CD4-positive, alpha-beta T cell treated with Interleukin-10 for 1 hour (primary cell): ENCODE measurements at regions not wholly inside any gene's neighbourhood (a gene's known extent, or its start where the extent isn't known, plus 50 kb on each side); places are given as distances from the start of the nearest gene placed in this dataset.
"Not testable (repeated sequence)": the region's sequence is repeated elsewhere in the genome, so short reads cannot be mapped to it uniquely, and the experiment has no call there.

ENCODE experiments used
- DNase-seq: peaks from one replicate; pipeline ENCODE4 v3.0.0-alpha.2; 2020

DNA sequence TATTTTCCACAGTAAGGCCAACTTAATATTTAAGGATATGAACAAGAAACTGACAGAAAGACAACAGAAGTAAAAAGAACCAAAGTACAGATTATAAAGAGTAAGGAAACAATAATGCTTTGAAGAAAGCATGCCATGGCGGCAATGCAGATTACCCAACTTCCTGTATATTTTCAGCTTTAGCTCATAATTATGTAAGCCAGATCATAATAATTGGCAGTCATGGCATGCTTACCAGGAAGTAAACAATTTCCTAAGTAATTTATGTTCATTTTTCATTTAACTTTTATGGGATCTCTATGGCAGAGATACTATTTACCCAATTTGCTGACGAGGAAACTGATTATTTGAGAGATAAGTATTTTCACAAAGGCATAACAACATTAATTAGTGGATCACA is 988.7 kb downstream of the HACE1 start:
- DNase-seq = no peak

- DNase-seq = no peak
Observed at GRCh38 chr6:103862297-103862696, 997.4 kb downstream of the HACE1 start.

GRCh38 chr6:103858003-103858402 is 1001.7 kb downstream of the HACE1 start:
- DNase-seq = no peak

DNA sequence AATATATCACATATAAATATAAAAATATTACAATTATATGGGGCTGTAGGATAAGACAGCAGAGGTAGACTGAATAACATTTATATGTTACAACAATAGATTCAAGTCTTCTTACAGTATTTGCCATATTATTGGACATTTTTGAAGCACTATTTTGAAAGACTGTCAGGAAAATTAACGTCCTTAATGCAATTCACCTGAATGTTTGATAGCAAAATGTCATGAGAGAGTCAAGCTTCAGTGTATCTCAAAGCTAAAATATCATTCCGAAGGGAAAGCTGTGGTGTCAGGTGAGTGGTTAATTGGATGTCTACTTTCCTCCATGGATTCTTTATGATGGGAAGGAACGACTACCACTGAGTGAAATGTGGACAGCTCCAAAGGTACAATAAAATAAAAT is 1004.0 kb downstream of the HACE1 start:
- DNase-seq = no peak

DNA sequence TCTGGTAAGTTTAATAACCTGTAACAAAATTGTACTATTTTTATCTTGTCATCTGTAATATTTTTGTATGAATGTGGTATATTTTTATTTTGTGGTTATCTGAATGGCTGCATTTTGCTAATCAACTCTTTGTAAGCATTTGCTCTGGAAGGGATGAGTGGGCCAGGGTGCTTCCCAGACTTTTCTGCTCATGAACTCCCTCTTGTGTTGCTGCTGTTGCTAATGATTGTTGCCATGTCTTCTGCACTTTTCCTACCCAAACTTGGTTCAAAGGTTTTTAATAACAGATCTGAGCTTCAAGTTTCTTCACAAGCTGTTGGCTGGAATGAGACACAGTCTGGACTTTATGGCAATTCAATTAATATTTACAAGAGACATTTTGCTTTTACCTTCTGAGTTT is 1005.7 kb downstream of the HACE1 start:
- no peak for DNase-seq

GRCh38 chr6:103838457-103838856 is 1021.3 kb downstream of the HACE1 start:
- no peak for DNase-seq

GRCh38 chr6:103826209-103826608 is 1033.5 kb downstream of the HACE1 start:
- DNase-seq = no peak

DNA sequence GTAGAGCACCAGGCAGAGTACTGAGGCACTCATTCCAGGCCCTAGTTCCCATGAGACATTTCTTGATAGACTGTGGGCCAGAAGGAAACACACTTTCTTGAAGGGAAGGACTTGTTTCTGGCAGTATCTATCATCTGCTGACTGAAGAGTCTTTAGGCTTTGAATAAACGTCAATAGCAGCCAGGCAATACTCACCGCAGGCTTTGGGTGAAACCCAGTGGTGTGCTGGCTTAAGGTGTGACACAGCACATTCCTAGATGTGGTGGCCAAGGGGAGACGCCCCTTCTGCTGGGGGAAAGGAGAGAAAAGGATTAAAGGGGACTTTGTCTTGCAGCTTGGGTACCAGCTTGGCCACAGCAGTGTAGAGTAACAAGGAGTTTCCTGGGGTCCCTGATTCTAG is 1039.6 kb downstream of the HACE1 start:
- no peak for DNase-seq

DNA sequence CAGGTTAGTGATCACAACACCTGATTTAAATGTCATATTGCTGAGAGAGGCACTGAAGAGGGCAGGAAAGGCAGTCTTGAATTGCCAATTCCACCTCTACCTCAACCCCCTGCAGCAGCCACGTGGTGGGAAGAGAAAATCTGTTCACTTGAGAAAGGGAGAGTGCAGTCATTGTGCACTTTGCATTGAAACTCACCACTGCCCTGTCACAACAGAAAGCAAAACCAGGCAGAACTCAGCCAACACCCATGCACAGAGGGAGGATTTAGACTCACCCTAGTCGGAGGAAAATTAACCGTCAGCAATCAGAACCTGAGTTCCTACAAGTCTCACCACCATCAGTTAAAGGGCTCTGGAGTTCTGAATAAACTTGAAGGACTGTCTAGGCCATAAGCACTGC is 1040.2 kb downstream of the HACE1 start:
- no peak for DNase-seq

DNA sequence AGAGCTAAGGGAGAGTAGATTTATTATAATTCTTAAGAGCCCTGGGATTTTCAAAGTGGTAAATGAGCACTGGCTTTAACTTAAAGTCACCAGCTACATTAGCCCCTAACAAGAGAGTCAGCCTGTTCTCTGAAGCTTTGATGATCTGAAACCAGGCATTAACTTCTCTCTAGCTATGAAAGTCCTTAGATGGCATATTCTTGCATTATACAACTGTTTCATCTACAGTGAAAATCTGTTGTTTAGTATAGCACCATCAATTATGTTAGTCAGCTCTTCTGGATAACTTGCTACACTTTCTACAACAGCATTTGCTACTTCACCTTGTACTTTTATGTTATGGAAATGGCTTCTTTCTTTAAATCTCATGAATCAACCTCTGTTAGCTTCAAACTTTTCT is 1046.7 kb downstream of the HACE1 start:
- DNase-seq = no peak

DNA sequence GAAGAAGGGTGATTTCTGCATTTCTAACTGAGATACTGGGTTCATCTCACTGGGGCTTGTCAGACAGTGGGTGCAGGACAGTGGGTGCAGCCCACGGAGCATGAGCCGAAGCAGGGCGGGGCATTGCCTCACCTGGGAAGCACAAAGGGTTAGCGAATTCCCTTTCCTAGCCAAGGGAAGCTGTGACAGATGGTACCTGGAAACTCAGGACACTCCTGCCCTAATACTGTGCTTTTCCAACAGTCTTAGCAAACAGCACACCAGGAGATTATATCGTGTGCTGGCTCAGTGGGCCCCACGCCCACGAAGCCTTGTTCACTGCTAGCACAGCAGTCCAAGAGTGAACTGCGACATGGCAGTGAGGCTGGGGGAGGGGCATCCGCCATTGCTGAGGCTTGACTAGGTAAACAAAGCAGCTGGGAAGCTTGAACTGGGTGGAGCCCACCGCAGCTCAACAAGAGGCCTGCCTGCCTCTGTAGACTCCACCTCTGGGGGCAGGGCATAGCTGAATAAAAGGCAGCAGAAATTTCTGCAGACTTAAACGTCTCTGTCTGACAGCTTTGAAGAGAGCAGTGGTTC is 1057.7 kb downstream of the HACE1 start:
- DNase-seq = not testable (repeated sequence)

GRCh38 chr6:103799971-103800670 is 1059.6 kb downstream of the HACE1 start:
- DNase-seq = no peak

DNA sequence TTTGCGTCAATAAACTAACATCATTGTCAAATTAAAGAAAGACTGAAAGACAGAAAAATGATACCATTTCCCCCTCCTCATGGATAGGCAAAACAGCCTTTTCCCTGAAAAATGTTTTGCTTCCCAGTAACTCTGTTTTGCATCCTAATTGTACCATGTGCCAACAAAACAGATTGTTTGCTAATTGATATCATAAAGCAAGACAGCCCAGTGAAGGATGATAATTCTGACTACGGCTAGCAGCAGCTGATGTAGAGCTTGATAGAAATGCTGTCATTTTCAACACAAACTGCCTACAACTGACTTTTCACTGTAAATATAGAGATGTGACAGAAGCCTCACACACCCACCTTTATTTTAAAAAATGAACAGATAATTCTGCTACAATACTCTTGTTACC is 1061.6 kb downstream of the HACE1 start:
- no peak for DNase-seq

DNA sequence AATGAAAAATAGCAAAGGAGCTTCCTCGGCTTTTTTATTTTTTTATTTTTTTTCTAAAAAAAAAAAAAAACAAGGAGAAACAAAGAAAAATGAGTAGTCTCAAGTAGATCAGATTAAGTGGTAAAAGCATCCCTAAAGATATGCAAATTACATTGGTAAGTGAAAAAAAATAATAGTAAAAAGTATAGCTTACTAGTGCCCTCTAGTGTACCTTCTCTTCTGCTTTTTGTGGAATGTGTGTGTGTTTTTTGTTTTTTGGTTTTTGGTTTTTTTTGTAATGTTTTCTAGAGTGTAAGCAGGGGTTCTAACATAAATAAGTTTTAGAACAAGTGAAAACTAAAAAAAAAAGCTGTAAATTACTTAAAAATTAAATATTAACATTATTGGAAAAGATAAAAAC is 1062.0 kb downstream of the HACE1 start:
- DNase-seq = no peak

DNA sequence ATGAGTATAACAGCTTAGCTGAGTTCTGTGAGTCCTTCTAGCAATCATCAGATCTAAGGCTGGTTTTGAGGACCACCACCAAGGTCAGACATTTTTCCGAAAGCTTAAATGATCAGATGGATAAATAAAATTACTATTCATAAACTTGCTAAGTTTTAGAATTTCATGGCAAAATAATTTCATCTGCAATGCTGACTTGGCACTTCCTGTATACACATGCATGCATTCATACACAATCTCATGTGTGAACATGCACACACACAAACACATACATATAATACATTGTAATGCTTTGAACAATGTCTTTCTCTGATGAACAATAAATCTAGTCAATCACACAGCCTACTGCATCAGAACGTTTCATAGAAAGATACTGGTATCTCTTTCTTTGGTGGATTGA is 1068.3 kb downstream of the HACE1 start:
- no peak for DNase-seq

GRCh38 chr6:103784117-103784516 is 1075.6 kb downstream of the HACE1 start:
- no peak for DNase-seq

- no peak for DNase-seq
Observed at GRCh38 chr6:103783329-103783728, 1076.4 kb downstream of the HACE1 start.

DNA sequence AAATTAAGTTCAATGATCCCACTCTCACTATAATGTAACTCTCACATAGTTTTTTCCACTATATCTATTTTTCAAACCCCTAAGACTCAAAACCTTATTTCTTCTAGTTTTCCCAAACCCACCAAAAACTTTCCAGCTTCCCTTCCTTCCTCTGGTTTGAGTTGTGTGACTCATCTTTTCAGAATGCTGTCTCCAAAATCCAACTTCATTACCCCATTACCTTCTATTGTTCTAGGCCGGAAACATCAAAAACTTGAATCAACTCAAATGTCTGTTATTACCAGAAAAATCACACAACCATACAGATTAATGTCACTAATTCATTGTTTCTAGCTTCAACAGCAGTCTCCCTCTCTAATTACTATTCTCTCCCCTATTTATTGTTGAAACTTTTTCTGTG is 1090.3 kb downstream of the HACE1 start:
- DNase-seq = no peak

- DNase-seq = no peak
Observed at GRCh38 chr6:103750603-103751002, 1109.1 kb downstream of the HACE1 start.

DNA sequence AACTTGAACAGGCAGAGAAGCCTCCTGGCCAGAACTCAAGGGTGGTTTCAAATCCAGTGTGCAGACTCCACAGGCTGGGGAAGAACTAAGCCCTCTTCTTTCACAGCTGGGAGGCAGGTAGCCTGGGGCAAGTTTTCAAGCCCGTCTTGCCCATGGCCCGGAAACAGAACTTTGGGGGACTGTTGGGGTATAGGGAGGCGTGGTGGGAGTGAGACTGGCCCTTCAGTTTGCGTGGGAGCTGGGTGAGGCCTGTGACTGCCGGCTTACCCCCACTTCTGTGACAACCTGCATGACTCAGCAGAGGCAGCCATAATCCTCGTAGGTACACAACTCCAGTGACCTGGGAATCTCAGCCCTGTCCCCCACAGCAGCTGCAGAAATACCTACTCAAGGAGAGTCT is 1125.7 kb downstream of the HACE1 start:
- DNase-seq = no peak

DNA sequence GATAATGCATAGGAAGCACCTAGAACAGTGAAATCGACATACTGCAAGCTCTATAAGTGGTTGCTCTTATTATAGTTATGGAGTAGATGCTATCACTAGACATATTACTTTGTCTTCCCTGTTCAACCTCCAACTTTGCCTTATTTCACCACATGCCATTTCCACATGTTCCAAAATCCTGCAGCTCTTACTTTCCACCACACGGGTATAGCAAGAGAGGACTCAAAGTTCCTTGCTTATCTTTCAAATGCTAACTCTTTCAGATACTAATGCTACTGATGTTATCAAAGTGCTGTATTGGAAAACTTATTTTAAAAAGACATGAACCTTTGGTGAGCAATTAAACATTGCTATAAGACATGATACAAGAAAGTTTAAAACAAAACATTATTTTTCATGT is 1130.1 kb downstream of the HACE1 start:
- DNase-seq = no peak

- DNase-seq = no peak
Observed at GRCh38 chr6:103723438-103724322, 1136.0 kb downstream of the HACE1 start.

GRCh38 chr6:103722683-103723082 is 1137.0 kb downstream of the HACE1 start:
- no peak for DNase-seq

DNA sequence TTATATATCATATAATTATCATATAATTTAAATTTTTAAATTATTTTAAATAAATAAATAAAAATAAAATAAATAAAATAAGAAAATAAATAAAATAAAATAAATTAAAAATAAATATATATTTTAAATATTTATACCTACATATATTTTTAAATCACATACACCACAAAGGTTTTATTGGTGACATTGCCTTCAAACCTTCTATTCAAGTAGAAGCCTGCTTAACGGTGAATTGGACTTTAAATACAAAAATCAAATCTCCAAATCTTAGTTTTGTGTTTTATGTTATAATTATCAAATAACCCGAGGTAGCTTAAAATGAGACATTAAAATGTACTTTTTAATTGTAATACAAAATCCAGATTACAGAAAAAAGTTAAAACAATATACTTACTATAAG is 1137.8 kb downstream of the HACE1 start:
- no peak for DNase-seq
